Progenitor cell of endocrine pancreas (in vitro differentiated cells): ENCODE measurements at regions not wholly inside any gene's neighbourhood (a gene's known extent, or its start where the extent isn't known, plus 50 kb on each side); places are given as distances from the start of the nearest gene placed in this dataset.

Experiments
- DNase-seq: peaks from one replicate; pipeline ENCODE4 v3.0.0; 2021; ENCODE audit warnings: low spot score; ENCODE audit not compliant: unreplicated experiment
- H3K27ac Mint-ChIP-seq: 2 replicates; pipeline ENCODE4 v1.8.0; 2021; ENCODE audit warnings: mild to moderate bottlenecking, moderate library complexity, mixed read lengths
- H3K27me3 Mint-ChIP-seq: 2 replicates; pipeline ENCODE4 v1.8.0; 2021; ENCODE audit warnings: mixed read lengths
- H3K36me3 Mint-ChIP-seq: 2 replicates; pipeline ENCODE4 v1.8.0; 2022; ENCODE audit warnings: mixed read lengths; ENCODE audit not compliant: insufficient read depth
- H3K4me1 Mint-ChIP-seq: 2 replicates; pipeline ENCODE4 v1.8.0; 2021; ENCODE audit warnings: low read depth, mixed read lengths
- H3K4me3 Mint-ChIP-seq: 2 replicates; pipeline ENCODE4 v1.8.0; 2021; ENCODE audit warnings: low read depth, mild to moderate bottlenecking, moderate library complexity, mixed read lengths
- H3K9me3 Mint-ChIP-seq: 2 replicates; pipeline ENCODE4 v1.8.0; 2021; ENCODE audit warnings: low read depth, mixed read lengths
- TF ChIP-seq, protein P1 (sequence below): fragments of 200-600 bp; sonication (generic); IDR thresholded peaks from one replicate; pipeline ENCODE4 v1.5.0; 2021; ENCODE audit warnings: antibody characterized with exemption, mild to moderate bottlenecking; ENCODE audit not compliant: unreplicated experiment

DNA sequence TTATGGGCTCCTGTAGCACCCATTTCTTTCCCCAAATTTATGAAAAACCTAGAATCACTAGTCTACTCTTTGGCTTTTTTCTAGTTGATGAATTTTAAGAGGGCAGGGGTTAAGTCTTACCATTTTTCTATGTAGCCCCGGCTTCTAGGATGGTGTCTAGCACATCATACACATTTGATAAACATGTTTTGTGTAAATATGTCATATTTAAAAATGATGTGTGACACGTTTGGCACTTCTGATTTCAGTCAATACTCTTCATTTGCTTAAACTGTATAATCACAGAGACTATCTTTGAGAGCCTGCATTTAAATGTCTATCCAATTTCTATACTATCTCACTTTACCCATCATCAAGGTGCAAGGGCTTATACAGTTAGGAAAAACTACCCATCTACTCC lies 331.1 kb downstream of the TDRD15 start:
- TF ChIP-seq, protein P1, sequence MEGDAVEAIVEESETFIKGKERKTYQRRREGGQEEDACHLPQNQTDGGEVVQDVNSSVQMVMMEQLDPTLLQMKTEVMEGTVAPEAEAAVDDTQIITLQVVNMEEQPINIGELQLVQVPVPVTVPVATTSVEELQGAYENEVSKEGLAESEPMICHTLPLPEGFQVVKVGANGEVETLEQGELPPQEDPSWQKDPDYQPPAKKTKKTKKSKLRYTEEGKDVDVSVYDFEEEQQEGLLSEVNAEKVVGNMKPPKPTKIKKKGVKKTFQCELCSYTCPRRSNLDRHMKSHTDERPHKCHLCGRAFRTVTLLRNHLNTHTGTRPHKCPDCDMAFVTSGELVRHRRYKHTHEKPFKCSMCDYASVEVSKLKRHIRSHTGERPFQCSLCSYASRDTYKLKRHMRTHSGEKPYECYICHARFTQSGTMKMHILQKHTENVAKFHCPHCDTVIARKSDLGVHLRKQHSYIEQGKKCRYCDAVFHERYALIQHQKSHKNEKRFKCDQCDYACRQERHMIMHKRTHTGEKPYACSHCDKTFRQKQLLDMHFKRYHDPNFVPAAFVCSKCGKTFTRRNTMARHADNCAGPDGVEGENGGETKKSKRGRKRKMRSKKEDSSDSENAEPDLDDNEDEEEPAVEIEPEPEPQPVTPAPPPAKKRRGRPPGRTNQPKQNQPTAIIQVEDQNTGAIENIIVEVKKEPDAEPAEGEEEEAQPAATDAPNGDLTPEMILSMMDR, result no peak
- DNase-seq, result no peak
- Mint-ChIP-seq H3K36me3 (peaks cover 2% of the 10 kb centered on the region), H3K27ac (no peak overlapping the region), H3K9me3 (peaks cover 12% of the 10 kb centered on the region), H3K4me3 (no peak overlapping the region), H3K4me1 (peaks cover 16% of the 10 kb centered on the region), H3K27me3 (no peaks in the 10 kb centered on the region)

DNA sequence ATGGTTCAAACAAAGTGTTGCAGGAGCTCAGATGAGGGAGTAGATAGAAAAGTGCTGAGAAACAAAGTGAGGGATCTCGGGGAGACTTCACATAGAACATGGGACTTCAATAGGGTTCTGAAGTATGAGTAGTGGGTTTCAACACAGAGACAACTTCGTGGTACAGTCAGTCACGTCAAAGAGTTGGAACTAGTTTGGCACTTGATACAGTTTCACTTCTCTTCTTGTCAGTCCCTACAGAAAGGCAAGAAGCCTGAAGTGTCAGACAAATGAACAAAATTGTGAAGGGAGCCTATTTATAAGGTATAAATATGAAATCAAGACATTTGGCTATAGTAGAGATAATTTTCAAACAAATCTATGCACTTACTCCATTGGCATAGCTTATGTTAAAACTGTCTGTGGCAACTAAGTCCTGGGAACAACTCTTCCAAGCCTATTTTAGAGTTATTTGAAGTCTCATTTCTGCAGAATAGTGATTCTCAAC lies 338.0 kb downstream of the TDRD15 start:
- Mint-ChIP-seq H3K9me3 (peaks cover 18% of the 10 kb centered on the region), H3K27ac (no peak overlapping the region), H3K4me3 (no peak overlapping the region), H3K4me1 (peaks cover 2% of the 10 kb centered on the region), H3K36me3 (peaks cover 2% of the 10 kb centered on the region), H3K27me3 (no peaks in the 10 kb centered on the region)
- no peak for DNase-seq
- TF ChIP-seq, protein P1, result no peak

DNA sequence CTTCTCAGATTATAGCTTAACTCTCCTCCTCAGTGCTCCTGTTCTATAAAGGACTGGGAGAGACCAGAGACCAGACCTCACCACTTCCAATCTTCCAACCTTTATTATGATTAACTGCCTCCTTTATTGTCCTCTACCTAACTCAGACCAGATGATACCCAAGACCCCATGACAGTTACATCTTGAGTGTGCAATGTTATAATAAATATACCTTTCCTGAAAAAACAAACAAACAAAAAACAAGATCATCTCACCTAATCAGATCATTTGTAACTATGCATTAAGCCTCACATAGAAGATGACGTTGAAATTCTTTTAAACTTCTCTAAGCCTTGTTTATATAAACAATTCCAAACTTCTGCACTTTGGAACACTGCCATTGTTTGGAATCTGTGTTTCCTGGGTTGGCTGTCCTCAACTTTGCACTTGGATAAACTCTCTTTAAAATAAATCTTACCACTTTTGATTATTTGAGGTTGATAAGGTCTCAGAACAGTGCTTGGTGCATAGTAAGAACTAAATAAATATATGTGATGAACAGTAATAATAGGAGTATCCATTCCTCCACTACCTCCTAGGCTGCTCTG lies 342.7 kb downstream of the TDRD15 start:
- Mint-ChIP-seq H3K9me3 (no peaks in the 10 kb centered on the region), H3K36me3 (no peaks in the 10 kb centered on the region), H3K4me1 (peaks cover 5% of the 10 kb centered on the region), H3K4me3 (no peak overlapping the region), H3K27me3 (no peaks in the 10 kb centered on the region), H3K27ac (no peak overlapping the region)
- TF ChIP-seq, protein P1, result no peak
- no peak for DNase-seq

DNA sequence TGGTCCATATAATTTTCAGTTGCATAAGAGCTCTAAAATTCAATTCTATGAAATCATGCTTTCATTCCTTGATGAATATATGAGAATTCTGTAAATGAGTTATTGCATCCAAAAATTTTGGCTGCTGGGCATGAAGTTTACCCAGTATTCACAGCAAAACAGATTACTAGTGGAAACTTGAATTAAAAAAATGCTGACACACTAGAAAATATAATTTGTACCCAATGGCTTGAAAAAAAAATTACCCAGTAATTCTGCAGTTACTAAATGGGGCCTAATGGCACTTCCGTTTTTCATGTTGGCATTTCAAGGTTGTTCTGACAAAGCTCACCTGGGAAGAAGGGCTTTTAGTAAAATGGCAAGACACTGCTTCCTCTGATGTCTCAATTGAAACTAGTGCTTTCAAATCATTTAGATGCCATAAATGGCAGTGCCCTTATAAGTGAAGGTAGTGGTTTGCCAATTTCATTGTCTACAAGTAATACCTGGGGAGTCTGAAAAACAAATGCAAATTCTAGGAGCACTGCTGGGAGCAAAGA lies 343.6 kb downstream of the TDRD15 start:
- Mint-ChIP-seq H3K27ac (no peak overlapping the region), H3K27me3 (no peaks in the 10 kb centered on the region), H3K4me1 (peaks cover 5% of the 10 kb centered on the region), H3K36me3 (no peaks in the 10 kb centered on the region), H3K4me3 (no peak overlapping the region), H3K9me3 (no peaks in the 10 kb centered on the region)
- DNase-seq, result no peak
- TF ChIP-seq, protein P1, result no peak

DNA sequence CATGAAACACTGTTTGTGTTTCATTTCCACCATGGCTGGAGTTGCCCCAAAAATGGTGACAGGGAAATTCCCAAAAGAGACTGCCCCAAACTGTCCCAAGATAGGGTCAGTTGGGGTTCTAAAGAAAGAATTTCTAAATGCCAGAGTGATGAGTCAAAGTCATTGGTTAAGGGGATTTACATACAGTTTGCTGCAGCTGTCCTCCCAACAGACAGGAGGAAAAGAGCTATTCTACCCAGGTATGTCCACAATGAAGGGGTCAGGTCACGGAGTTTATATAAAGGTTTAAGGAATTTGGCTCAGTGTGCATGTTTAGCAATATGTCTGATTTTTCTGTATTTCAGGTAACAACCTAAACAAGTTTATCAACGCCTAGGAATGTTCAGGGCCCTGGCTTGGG lies 344.1 kb downstream of the TDRD15 start:
- no peak for DNase-seq
- Mint-ChIP-seq H3K4me3 (no peak overlapping the region), H3K4me1 (peaks cover 5% of the 10 kb centered on the region), H3K9me3 (no peaks in the 10 kb centered on the region), H3K27ac (no peak overlapping the region), H3K27me3 (no peaks in the 10 kb centered on the region), H3K36me3 (no peaks in the 10 kb centered on the region)
- TF ChIP-seq, protein P1, result no peak
